NCI-H2196 (cell line): ENCODE measurements at regions not wholly inside any gene's neighbourhood (a gene's known extent, or its start where the extent isn't known, plus 50 kb on each side); places are given as distances from the start of the nearest gene placed in this dataset.
"Not testable (repeated sequence)": the region's sequence is repeated elsewhere in the genome, so short reads cannot be mapped to it uniquely, and the experiment has no call there.

Experiments
- DNase-seq: peaks from one replicate; lab custom pipeline; 2025; ENCODE audit not compliant: unreplicated experiment; lab: John Stamatoyannopoulos, UW

- no peak for DNase-seq
Observed at GRCh38 chr2:11071939-11072338, 83.3 kb upstream of the SLC66A3 start.

- DNase-seq, result no peak
Observed at GRCh38 chr2:11072550-11072949, 82.7 kb upstream of the SLC66A3 start.

- DNase-seq, result no peak
Observed at GRCh38 chr2:11073251-11073650, 82.0 kb upstream of the SLC66A3 start.

DNA sequence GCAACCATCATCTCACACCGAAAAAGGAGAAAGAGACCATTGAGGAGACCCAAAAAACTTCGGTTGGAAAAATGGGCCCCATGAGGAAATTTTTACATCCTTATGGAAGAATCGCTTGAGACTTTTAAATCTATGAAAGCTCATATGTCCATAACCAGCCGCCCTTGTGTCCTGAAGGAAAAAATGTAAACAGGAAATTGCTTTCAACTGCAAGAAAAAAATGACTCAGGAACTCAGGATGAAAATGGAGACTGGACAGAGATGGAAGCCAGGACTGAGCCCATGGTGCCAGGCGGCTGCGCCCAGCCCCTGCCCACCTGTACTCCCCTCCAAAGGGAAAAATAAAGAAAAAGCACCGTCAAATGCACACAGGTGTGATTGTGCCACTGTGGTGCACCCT, 81.5 kb upstream of the SLC66A3 start:
- no peak for DNase-seq

- DNase-seq, result no peak
Observed at GRCh38 chr2:11074246-11074820, 80.9 kb upstream of the SLC66A3 start.

DNA sequence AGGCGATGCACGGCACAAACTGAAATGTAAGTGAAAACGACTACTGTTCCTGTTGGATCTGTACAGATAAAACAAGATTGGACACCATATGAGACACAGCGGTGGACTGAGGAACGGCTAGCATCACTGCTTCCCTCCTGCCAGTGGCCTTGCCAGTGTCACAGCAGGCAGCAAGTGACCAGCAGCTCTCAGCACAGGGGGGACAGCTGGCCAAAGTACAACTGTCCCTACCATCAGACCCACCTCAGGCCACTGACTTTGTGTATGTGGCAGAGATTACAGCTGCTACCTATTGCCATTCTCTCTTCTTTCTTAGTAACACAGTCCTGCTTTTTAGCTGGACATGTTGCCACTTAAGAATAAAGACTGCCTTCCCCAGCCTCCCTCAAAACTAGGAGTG, 80.0 kb upstream of the SLC66A3 start:
- no peak for DNase-seq

- DNase-seq, result no peak
Observed at GRCh38 chr2:11077411-11077810, 77.9 kb upstream of the SLC66A3 start.

DNA sequence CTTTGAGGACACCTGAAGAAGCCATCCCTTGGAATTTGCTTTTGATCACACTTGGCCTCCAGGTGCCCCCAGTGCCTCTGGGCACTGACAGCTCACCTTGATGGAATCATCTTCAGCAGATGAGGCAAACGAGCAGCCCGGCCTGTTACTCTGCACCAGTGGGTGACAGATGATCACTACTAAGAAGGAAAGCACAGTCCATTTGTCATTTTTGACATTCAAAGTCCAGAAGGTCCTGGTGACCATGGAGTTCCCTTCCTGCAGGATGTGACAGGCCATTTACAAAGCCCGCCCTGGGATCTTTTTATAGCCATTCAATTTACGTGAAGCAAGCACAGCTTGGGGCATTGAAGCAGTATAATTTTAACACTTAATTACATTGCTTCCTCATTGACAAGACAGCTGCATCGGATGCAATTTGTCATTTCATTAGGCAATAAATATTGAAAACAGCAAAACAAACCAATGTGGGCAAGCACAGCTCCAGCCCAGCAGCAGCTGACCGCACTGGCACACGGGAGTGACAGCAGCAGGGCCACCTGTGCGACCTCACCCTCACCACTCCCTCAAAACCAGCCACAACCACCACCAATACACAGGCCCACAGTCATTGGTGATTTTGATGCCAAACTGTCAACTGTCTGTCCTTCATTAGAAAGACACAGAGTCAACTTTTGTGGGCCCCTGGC, 76.0 kb upstream of the SLC66A3 start:
- no peak for DNase-seq

- no peak for DNase-seq
Observed at GRCh38 chr2:11080253-11081115, 74.8 kb upstream of the SLC66A3 start.

- no peak for DNase-seq
Observed at GRCh38 chr2:11082880-11083279, 72.4 kb upstream of the SLC66A3 start.

- DNase-seq, result not testable (repeated sequence)
Observed at GRCh38 chr2:11088821-11089220, 66.4 kb upstream of the SLC66A3 start.

DNA sequence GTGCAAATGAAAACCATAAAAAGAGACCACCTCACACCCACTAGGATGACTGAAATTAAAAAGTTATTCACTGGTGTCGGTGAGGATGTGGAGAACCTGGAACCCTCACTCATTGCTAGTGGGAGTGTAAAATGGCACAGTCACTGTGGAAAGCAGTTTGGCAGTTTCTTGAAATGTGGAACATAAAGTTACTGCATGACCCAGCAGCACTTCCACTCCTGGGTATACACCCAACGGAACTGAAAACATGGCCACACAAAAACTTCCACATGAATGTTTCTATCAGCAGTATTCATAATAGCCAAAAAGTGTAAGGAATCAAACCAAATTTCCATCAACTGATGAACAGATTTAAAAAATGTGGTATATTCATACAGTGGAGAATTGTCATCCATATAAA, 65.1 kb upstream of the SLC66A3 start:
- DNase-seq, result no peak

- DNase-seq, result no peak
Observed at GRCh38 chr2:11092701-11093335, 62.4 kb upstream of the SLC66A3 start.

GRCh38 chr2:11093467-11093866, 61.8 kb upstream of the SLC66A3 start:
- DNase-seq, result no peak

DNA sequence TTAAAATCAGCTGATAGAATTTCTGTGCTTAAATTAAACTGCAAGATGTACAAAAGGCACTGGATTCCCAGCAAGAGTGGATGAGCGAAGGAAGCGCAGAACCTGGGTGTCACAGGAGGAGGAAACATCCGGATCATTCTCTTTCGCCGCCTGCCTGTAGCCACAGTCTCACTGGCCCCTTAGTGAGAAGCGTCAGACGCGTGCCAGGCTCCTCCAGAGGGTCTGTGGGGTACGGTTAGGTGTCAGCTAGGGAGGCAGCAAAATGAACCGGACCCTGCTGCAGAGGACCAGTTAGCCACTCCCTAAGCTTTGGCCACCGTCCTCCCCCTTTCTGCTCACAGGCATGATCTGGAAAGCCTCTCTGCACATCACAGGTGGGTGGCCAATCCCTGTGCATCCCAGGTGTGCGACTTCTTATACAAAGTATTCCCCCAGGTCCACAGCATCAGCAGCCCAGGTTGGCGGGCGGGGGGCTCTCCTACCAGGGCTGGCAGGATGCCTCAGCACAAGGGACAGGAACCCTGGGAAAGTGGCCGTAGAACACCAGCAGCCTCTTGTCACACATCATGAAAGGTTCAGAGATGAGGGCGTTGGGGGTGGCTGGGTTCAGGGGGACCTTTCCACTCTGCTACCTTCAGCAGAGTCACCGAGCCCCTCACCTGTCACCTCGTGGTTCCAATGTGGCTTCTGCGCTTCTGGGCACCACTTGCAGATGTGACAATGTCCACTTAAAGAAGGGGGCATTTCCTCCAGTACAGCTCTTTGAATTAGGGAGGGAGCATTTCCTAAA, 61.1 kb upstream of the SLC66A3 start:
- no peak for DNase-seq

GRCh38 chr2:11096591-11096990, 58.7 kb upstream of the SLC66A3 start:
- DNase-seq, result no peak

DNA sequence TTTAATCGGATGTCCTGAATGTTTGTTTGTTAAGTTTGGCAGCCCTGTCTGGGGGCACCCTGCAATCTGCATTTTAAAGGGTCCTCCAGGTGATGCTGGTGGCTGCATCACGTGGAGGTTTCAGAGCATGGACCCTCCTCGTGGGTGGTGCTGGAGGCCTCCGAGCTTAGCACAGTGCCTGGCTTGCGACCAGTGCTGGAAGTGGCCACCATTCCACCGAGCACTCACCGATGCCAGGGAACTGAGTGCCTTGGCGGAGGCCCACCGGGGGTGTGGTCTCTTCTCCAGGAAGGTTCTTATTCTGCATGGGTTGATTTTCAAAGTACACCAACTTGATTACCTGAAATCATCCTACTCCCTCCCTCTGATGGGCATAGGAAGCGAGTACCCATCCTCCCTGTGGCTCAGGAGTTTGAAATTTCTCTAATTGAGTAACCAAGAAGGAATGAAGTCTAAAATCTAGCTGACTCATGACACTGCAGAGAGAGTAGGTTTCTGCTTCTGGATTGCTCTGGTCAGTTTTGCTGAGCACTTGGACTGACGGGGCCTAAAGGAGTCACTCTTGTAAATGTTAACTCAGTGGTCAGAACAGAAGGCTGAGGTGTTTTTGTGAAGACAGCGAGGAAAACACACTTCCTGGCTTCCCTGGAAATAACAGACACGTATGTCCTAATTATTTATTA, 58.1 kb upstream of the SLC66A3 start:
- no peak for DNase-seq

DNA sequence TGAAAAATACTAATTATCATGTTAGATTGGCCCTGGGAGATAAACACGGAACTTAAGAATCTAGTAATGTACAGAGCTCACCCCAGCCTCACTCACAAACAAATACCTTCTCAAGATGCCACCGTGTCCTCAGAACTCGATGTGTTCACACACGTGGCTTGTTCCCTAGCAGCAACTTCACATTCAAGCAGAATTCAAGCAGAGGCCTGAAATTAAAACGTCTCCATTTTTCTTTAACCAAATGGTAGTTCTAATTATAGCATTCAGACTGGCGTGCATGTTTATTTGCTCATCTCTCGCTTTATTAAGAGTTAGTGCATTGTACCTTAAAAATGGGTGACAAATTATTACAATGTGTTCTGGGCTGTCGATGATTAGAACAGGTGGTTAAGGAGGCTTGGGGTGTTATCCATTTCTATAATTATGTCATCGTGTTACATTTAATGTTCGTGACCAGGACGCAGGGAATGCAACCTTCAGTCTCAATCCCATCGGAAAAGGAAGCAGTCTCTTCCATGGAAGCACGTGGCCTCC, 57.3 kb upstream of the SLC66A3 start:
- no peak for DNase-seq

- no peak for DNase-seq
Observed at GRCh38 chr2:11099122-11100065, 55.9 kb upstream of the SLC66A3 start.
